HG03135 (cell line): ENCODE measurements at regions not wholly inside any gene's neighbourhood (a gene's known extent, or its start where the extent isn't known, plus 50 kb on each side); places are given as distances from the start of the nearest gene placed in this dataset.

Source experiments
- ATAC-seq: cut with Tn5 transposase; IDR thresholded peaks from one replicate; pipeline ENCODE4 v1.9.1; 2021; ENCODE audit warnings: mild to moderate bottlenecking, moderate library complexity; ENCODE audit not compliant: unreplicated experiment

DNA sequence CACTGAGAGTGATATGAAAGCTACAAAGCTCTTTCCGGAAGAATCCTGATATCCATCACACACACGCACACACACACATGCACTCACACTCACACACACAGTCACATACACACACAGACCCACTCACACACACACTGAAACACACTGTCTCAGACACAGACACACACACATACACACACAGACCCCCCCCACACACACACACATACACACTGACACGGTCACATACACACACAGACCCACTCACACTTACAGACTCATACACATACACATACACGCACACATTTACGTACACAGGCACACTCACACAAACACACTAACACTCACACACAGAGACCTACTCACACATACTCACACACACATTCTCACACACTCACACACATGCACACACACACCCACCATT lies 58.6 kb downstream of the LIG4 start:
- no peak for ATAC-seq

GRCh38 chr13:108155185-108156106 lies 59.9 kb downstream of the LIG4 start:
- no peak for ATAC-seq

DNA sequence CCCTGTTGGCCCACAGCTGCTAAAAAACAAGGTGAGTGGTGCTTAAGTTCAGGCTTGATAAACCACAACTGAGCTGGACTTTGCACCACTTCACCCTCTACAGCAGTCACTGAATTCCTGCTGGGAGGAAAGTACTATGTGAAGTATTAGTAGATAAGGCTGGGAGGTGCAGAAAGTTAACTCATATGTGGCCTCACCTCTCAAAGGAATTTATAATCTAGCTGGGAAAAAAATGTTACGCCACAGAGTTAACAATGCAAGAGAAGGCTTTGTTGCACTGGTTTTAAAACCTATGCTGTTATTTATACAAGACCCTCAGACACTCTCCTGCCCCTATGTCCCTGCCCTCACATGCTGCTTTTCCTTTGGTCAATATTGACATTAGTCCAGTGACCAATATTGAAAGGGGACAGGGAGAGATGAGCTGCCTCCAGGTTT lies 60.9 kb downstream of the LIG4 start:
- no peak for ATAC-seq

DNA sequence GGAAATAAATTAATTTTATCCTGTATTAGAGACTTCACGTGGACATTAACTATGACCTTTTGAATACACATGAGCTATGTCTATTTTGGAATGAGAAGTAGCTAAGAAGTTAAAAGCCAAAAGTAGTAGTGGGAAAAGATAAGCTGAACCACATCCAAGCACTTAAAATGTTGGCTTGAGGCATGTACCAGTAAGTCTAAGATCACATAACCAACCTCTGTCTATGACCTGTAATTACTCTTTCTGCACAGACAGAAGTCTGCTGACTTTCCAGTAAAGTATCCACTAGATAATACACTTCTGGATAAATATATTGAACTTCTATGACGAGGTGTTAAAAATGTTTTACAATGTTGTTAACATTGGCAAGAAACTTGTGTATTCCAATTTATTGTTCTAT lies 68.7 kb downstream of the LIG4 start:
- no peak for ATAC-seq

DNA sequence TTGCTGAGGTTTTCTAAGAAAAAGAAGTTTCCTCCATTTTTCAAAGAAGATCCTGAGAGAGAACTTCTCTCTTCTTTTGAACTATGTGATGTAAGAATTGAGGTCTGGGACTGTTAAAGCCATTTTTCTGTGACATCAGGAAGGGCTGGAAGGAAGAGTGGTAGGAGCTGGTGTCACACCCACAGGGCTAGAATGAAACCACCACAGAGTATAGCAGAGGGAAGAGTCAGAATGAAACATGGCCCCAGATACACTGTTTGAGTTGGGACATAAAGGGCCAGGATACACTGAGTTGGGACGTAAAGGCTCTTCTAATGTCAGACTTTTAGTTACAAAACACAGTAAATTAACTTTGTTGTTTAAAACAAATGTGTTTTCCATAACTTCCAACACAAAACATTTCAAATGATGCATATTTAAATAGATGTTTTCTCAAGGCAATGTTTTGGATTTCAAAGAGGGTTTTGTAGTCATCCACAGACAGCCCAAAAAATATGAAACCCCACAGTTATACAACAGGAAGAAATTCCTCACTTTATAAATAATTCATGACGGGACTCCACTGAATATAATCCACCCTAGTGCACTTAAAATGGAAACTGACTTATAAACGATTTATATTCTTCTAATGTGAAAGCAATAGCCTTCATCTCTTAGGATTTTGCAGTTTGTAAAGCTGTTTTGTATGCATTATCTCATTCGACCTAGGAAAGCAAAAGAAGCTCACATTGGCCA lies 72.5 kb downstream of the LIG4 start:
- ATAC-seq = no peak

GRCh38 chr13:108137176-108137575 lies 78.2 kb downstream of the LIG4 start:
- ATAC-seq = no peak

DNA sequence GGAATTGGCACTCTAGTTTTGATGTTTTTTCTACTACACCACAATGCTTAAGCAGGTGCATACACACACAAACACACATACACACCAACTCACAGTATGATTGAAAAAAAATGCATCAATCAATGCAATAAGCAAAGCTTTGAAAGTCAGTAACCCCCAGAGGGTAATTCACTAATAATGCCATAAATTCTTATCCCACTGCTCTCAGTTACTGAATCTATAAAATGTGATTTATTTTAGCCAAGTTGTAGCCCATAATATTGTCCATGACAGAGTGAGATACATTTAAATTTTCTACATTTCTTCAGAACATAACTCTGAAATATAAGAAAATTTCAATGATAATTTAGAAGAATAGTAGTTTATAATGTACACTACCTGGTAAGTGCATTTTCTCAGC lies 87.9 kb downstream of the LIG4 start:
- ATAC-seq = no peak

DNA sequence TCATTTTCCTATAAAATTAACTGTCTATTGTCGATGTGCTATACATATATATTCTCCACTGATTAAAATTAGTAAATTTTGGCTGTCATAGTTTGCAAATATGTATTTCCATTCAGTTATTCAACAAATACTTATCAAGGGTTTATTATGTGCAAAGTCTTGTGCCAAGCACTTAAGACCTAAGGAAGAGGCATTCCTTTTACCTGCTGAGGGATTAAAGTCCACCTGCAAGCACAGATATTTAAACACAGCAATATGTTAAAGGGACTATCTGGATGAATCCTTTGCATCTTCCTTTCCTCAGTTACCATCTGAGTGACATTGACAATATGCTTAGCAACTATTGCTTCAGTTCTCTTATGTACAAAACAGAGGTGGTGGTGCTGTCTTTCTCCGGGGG lies 89.3 kb downstream of the LIG4 start:
- no peak for ATAC-seq

DNA sequence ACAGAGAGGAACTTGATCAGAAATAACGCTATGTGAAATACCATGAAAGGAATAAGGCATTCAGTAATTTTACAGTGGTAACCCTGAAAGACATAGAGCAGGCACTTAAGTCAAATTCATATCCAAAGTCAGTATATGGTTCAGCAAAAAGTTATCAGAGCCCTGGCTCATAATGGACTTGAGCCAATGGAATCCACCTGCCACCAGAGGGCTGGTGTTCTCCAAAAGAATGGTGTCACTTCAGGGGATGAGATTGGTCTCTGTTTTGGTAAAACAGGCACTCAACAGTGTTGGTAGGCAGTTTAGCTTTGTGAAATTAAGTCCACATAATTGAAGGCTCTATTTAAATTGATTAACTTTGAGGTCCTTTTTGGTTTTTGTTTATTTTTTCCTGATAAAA lies 93.9 kb downstream of the LIG4 start:
- no peak for ATAC-seq

DNA sequence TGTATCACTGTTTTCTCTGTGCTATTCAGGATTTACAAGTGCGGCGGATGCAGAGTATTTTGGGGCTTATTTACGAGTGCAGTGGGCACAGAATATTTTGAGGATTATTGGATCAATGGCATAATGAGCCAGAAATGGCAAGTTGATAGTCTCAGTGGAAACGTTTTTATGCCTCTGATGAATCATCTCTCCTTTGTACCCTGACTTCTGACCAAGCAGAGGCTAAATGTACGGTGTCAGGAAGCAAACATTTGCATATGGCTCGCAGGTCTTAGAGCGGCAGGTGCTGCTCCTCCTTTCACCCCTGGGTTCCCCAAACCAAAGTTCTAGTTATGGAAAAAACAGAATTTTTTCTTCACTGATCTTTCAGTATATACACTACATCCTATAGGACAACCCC lies 94.5 kb downstream of the LIG4 start:
- ATAC-seq = no peak

DNA sequence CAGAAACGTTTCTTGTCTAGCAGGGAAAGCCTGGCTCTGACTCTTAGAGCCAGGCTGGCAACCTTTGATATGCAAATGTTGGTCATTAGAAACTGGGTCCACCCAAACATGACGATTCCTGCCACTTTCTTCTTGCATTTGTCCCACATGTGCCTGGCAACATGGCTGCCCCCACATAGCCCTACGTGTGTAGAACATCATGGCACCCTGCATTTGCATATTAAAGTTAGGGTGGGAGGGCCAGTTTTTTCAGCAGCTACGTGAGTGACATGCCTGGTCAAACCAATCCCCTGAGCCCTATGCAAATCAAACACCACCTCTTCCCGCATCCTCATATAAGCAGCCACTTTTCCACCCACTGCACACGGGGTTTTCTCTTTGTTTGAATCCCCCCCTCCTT lies 95.0 kb downstream of the LIG4 start:
- no peak for ATAC-seq

DNA sequence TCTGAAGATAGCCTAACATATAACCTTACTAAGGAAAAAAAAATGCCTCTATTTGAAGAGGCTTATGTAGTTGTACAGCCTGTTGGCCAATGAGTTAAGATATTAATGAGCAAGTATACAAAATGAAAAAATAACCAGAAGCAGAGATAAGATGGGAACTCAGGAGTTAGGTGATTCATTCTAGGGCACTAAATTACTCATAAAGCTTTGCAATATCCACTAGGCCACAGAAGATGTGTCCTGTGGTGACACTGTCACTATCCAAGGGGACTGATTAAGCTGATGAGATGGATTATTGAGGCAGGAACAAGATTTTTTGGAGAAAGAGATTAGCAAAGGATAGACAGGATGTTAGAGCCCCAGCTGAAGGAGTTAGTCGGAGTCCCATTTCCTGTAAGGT lies 99.6 kb downstream of the LIG4 start:
- ATAC-seq = no peak

DNA sequence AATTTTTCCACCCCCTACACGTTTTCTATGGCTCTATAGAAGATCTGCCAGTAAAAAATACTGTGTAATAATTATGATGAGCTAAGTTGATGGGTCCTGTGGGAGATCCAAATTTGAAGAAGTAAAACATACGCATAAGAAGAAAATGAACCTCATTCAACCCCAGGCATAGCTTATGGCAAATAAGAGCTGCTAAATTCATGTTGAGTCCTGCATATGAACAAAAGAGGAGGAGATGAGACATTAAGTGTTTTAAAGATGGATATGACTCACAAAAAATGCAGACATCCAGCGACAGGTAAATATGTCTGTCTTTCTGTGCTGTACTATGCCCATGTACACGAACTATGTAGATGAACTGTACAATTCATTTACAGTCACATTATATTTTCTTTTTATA lies 101.9 kb downstream of the LIG4 start:
- no peak for ATAC-seq

- no peak for ATAC-seq
Measured at GRCh38 chr13:108104736-108105135, 110.6 kb downstream of the LIG4 start.

DNA sequence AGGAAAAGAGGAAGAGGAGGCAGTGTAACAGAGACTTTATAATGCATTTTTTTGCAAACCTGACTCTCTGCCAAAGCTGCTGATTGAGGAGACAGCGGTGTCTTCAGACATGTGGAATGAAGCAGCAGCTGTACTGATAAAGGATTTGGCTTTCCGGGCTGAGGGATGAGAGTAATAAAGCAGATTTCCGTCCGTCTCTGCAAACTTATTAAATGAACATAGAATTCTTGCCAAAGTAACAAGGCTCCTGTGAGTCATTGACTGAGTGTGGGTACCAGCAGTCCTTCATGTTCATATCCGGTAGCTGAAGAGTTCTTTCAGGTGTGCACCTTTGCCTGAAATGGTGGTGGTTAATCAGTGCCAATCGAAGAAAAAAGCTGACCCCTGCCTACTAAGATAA lies 112.6 kb downstream of the LIG4 start:
- ATAC-seq = no peak

DNA sequence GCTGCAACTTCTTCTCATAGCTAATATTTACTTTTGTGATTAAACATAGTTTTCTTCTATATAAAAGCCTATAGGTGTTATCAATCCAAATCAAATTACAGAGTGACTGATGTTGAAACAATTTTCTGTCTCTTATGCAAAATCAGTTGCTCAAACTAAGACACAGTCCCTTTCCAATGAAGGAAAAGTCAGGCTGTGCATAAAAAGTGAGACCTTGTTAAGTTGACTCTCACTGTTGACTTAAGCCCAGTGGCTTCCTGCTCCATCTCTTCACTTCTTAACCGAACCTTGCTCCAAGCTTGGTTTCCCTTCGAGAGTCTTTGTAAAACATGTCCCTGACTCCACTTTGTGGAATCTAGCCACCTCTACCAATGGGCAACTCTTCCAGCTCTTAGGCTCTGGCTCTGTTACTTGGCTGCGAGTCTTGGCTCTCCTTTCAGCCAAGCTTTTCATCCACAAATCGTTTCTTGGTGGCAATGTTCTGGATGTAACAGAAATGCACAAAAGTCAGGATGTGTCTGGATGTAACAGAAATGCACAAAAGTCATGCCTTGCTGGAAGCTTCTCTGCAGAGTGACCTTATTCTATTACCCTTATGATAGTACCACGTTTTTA lies 118.9 kb downstream of the LIG4 start:
- ATAC-seq = no peak

DNA sequence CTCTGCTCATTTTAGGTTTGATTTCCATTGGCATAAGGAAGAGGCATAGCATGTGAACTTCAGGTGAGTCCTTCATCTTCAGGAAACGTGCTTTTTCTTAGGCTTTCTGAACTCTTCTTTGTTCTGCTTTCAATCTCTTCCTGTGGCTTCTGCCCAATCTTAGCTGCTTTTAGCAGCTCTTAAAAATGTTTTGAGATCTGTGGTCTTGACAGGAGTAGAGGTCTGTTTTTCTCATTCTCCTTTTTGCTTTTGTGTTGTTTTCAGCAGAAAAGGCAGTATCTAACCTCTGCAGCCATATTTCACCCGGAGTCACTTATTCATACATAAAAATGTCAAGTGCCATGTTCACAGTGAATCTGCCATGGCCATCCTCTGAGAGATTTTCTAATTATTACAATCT lies 120.3 kb downstream of the LIG4 start:
- no peak for ATAC-seq

DNA sequence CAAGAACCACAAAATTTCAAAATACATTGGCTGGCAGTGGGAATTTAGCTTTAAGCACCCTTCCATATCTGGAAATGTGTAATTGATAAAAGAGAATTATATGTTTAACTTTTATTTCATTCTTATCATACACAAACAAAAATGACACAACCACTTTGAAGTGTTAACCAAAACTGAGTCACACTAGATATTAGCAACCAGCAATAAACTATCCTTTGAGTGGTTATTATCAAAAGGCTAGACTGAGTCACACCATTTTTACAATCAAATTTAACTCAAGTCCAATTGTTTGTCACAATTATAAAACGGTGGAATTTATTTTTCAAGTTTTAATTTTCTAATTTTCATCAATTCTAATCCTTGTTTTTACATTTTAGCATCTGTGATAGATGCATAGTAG lies 121.7 kb downstream of the LIG4 start:
- ATAC-seq = no peak

- ATAC-seq = no peak
Measured at GRCh38 chr13:108087810-108088209, 127.5 kb downstream of the LIG4 start.

- no peak for ATAC-seq
Measured at GRCh38 chr13:108086678-108087077, 128.7 kb downstream of the LIG4 start.

DNA sequence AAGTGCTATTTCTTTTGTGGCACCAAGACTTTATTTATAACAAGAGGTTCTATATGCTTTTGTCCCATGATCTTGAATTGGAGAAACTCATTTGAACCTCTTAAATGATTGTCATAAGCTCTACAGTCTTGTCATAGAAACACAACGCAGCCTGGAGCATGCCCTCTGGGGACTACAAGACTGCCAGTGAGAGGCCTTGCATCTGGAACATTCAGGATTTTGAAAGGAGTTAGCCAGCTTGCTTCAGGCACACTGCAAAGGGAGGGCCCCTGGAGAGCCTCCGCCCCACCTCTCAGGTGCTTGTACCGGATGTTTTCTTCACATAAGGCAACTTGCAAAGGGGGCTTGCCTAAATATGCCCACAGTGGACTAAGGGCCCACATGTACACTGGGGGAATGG lies 130.5 kb downstream of the LIG4 start:
- no peak for ATAC-seq

GRCh38 chr13:108083056-108083455 lies 132.3 kb downstream of the LIG4 start:
- ATAC-seq = no peak
